ENCODE measurements at regions not wholly inside any gene's neighbourhood (a gene's known extent, or its start where the extent isn't known, plus 50 kb on each side); places are given as distances from the start of the nearest gene placed in this dataset.

DNA sequence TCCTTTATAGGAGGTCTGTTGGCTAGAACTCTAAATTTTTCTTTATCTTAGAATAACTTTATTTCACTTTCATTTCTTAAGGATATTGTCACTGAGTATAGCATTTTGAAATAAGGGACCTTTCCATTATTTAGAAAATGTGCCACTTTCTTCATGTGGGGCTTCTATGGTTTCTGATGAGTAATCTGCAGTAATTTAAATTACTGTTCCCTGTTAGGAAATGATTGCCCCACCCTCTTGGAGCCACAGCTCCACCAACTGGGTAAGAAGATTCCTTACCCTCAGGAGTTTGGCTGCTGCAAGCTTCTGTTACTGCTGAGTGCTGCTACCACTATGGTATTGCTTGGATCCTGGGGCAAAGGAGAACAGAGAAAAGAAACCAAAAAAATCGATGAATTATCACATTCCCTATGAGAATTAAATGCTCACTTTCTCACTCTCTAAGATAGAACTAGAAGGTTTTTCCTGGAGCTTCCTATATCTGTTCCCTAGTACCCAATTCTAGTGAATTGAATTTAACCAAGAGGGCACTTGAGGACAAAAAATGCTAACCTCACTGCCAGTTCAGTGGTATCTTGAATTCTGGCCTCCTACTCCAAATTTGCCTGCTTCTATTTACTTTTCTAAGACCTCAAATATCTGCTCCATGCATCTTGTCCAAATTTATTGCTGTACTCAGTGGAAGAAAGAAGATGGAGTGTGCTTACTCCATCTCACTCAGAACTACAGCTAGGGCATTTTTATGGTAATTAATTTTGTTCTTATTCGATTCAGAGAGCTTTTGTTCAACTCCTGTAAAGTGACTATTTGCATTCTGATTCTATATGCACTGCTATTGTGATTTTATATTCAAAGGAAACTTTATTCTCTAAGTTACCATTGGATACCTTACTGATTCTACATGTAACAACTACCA lies 2111.3 kb downstream of the MAT2B start:
- H3K27me3 ChIP-seq (ENCODE audit: insufficient read depth, low read length): no peaks in the 10 kb centered on the region
- H3K9me3 ChIP-seq (ENCODE audit: low read length): no peaks in the 10 kb centered on the region
- H3K9me2 ChIP-seq (ENCODE audit: low read depth, low read length): no peaks in the 10 kb centered on the region
- H3F3A ChIP-seq (ENCODE audit: insufficient read depth, low read length): no peaks in the 10 kb centered on the region
- H2AFZ ChIP-seq (ENCODE audit: low read length): no peak overlapping the region
- no peak overlapping the region for H3K9ac ChIP-seq (ENCODE audit: low read length)
- H3K4me2 ChIP-seq (ENCODE audit: low read length): no peak overlapping the region
- no peak overlapping the region for H3K4me3 ChIP-seq (ENCODE audit: low read depth, low read length, poor library complexity, severe bottlenecking)
- H3K27ac ChIP-seq (ENCODE audit: low read depth, low read length, poor library complexity, severe bottlenecking): no peak overlapping the region
- no peaks in the 10 kb centered on the region for H3K4me1 ChIP-seq (ENCODE audit: insufficient read depth, low read length, severe bottlenecking)
- TF ChIP-seq EZH2 (IDR thresholded peaks at IDR 0.05; ENCODE audit: borderline replicate concordance, low read length) (no peak), CTCF (IDR thresholded peaks at IDR 0.05; ENCODE audit: low read length) (no peak)
- no peaks in the 10 kb centered on the region for H4K20me1 ChIP-seq (ENCODE audit: insufficient read depth, low read length)
- no peaks in the 10 kb centered on the region for H3K79me2 ChIP-seq (ENCODE audit: insufficient read depth, low read length)
- H3K36me3 ChIP-seq (ENCODE audit: insufficient read depth, low read length): no peaks in the 10 kb centered on the region

GRCh38 chr5:165617491-165617890 lies 2112.1 kb downstream of the MAT2B start:
- Histone ChIP-seq H3K9ac (ENCODE audit: low read length) (no peak overlapping the region), H4K20me1 (ENCODE audit: insufficient read depth, low read length) (no peaks in the 10 kb centered on the region), H3K27ac (ENCODE audit: low read depth, low read length, poor library complexity, severe bottlenecking) (no peak overlapping the region), H3K9me3 (ENCODE audit: low read length) (no peaks in the 10 kb centered on the region), H3K4me2 (ENCODE audit: low read length) (no peak overlapping the region), H3F3A (ENCODE audit: insufficient read depth, low read length) (no peaks in the 10 kb centered on the region), H3K9me2 (ENCODE audit: low read depth, low read length) (no peaks in the 10 kb centered on the region), H2AFZ (ENCODE audit: low read length) (no peak overlapping the region), H3K36me3 (ENCODE audit: insufficient read depth, low read length) (no peaks in the 10 kb centered on the region), H3K4me1 (ENCODE audit: insufficient read depth, low read length, severe bottlenecking) (no peaks in the 10 kb centered on the region), H3K27me3 (ENCODE audit: insufficient read depth, low read length) (no peaks in the 10 kb centered on the region), H3K4me3 (ENCODE audit: low read depth, low read length, poor library complexity, severe bottlenecking) (no peak overlapping the region), H3K79me2 (ENCODE audit: insufficient read depth, low read length) (no peaks in the 10 kb centered on the region)
- no peak for TF ChIP-seq EZH2 (IDR thresholded peaks at IDR 0.05; ENCODE audit: borderline replicate concordance, low read length)
- no peak for TF ChIP-seq CTCF (IDR thresholded peaks at IDR 0.05; ENCODE audit: low read length)

GRCh38 chr5:165620394-165620793 lies 2115.0 kb downstream of the MAT2B start:
- Histone ChIP-seq H3K27ac (ENCODE audit: low read depth, low read length, poor library complexity, severe bottlenecking) (no peak overlapping the region), H3K27me3 (ENCODE audit: insufficient read depth, low read length) (no peaks in the 10 kb centered on the region), H3K9me3 (ENCODE audit: low read length) (no peaks in the 10 kb centered on the region), H4K20me1 (ENCODE audit: insufficient read depth, low read length) (no peaks in the 10 kb centered on the region), H2AFZ (ENCODE audit: low read length) (no peak overlapping the region), H3K4me3 (ENCODE audit: low read depth, low read length, poor library complexity, severe bottlenecking) (no peak overlapping the region), H3K4me2 (ENCODE audit: low read length) (no peak overlapping the region), H3K36me3 (ENCODE audit: insufficient read depth, low read length) (no peaks in the 10 kb centered on the region), H3F3A (ENCODE audit: insufficient read depth, low read length) (no peaks in the 10 kb centered on the region), H3K4me1 (ENCODE audit: insufficient read depth, low read length, severe bottlenecking) (no peaks in the 10 kb centered on the region), H3K9ac (ENCODE audit: low read length) (no peak overlapping the region), H3K9me2 (ENCODE audit: low read depth, low read length) (no peaks in the 10 kb centered on the region), H3K79me2 (ENCODE audit: insufficient read depth, low read length) (no peaks in the 10 kb centered on the region)
- no peak for TF ChIP-seq CTCF (IDR thresholded peaks at IDR 0.05; ENCODE audit: low read length)
- TF ChIP-seq EZH2 (IDR thresholded peaks at IDR 0.05; ENCODE audit: borderline replicate concordance, low read length): no peak
